DMS114 treated with DMSO at 0.1 percent for 48 hours (cell line): ENCODE measurements at regions not wholly inside any gene's neighbourhood (a gene's known extent, or its start where the extent isn't known, plus 50 kb on each side); places are given as distances from the start of the nearest gene placed in this dataset.

ENCODE experiments used
- DNase-seq: peaks from one replicate; lab custom pipeline; 2025; ENCODE audit not compliant: unreplicated experiment; lab: John Stamatoyannopoulos, UW

DNA sequence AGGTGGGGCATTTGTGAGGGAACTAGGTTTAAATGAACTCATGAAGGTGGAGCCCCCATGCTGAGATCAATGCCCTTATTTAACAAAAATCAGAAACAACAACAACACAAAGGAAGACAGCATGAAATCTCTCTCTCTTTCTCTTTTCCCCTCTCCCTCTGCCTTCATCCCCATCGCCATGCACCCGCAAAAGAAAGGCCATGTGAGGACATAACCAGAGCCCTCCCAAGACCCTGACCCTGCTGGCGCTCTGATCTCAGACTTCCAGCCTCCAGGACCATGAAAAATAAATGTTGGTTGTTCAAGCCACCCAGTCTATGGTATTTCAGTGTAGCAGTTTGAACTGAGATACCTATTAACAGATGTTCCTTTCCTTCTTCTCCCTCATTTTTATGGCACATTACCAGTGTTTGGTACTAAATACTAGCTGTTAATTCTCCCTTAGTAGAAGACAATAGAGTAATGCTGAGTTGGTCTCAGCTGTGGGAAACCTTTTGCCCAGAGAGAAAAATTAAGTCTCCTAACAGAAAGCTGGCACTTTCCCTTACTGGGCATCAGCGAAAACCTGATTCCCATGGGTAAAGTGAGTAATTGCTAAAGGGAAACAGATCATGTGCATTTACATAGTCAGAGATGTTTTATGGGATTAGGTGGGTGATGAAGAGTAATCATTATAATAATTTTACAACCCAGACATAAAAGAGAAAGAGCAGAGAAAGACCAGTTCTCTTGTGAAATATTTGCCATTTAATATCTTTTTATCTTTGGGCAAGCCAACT is 264.0 kb upstream of the PLEKHG7 start:
- no peak for DNase-seq

DNA sequence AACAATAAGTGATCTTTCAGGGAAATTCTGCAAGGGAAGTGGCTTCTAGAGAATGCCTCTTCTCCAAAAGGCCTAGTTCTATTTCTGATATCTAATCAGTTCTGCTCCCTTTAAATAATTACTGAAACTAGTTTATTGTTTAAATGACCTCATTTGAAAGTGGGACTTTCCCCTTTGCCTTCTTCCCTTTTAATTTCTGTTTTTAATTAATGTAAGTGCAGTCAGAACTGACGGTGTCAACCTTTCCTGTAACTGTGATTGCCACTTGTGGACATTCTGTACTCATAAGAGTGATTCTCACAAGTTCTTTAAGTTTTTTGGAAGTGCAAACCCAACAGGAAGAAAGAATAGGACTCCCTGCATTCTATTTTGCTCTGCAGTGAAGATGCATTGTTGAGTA is 265.3 kb upstream of the PLEKHG7 start:
- no peak for DNase-seq

DNA sequence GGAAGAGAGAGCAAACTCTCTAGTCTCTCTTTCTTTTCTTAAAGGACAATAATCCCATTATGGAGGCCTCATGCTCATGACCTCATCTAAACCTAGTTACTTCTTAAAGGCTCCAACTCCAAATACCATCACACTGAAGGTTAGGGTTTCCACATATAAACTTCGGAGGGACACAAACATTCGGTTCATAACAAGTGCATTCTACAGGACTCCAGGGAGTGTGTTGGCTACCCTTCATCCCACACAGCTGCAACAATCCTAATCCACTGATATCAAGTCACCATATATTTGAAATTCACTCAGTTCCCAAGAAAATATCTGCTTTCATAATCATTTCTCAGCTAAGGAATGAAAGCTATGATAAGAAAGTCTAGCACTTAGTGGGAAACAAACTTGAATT is 265.9 kb upstream of the PLEKHG7 start:
- DNase-seq = no peak

DNA sequence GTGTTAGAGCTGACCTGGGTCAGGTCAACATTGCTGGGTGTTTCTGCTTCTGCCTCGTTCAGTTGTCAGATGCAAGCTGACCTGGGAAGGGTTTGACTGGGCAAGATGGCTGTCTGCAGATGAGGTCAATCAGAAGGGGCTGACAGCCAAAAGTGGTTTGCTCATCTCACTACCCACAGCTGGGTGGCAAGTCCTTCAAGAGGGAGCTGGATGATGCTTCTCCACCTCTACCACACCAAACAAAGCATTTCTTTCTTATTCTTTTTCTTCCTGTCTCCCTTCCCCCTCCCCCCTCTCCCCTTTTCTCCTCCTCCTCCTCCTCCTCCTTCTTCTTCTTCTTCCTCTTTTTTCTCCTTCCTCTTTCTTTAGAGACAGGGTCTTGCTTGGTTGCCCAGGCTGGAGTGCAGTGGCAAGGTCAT is 268.2 kb upstream of the PLEKHG7 start:
- DNase-seq = no peak

DNA sequence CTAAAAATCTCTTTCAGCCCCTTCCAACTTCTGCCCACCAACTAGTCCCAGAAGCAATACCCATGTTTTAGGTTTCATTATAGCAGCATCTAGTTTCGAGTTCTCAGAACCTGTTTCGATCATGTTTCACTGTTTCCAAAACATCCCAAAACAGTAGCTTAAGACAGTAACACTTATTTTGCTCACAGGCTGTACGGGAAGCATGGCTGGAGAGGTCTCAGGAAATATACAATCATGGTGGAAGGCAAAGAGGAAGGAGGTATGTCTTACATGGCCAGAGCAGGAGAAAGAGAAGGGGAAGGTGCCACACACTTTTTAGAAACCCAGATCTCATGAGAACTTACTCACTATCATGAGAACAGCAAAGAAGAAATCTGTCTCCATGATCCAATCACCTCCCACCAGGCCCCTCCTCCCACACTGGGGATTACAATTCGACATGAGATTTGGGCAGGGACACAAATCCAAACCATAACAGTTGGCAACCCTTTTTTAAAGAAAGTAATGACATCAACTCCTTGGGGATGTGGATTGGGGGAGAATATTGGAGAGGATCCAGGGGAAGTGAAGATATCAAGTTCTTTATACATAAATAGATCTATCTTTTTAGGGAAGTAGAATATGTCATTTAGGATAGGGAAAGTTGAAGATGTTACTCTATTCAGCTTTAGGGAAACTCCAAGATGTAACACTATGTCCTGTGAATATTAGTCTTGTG is 269.9 kb upstream of the PLEKHG7 start:
- DNase-seq = no peak

DNA sequence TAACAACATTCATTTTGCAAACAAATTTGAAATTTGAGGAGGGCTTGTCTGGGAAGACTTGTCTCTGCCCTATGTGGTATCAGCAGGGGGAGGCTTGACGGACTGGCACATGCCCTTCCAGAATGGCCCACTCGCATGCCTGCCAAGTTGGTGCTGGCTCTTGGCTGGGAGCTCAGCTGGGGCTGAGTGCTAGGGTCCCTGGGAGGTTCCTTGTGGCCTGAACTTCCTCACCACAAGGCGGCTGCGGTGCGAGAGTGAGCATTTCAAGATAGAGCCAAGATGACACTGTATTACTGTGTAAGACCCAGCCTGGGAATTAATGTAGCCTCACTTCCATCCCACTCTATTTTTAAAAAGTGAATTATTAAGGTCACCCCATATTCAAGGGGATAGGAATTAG is 271.6 kb upstream of the PLEKHG7 start:
- DNase-seq = no peak

DNA sequence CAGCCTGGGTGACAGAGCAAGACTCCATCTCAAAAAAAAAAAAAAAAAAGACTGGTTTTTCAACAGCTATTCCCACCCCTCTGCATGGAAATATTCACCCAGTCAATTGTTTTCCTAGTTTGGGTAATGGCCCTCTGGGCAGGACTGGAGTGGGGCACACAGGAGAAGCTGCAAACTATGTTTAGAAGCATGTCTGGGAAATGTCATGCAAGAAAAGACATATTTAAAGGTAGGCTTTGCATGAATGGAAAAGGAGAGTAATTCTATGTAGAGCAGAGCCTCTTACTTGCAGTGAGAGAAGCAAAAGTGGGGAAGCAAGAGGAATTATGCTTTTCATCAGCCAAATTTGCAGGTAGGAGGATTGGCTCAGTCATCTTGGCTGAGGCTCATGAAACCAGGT is 276.5 kb upstream of the PLEKHG7 start:
- no peak for DNase-seq

DNA sequence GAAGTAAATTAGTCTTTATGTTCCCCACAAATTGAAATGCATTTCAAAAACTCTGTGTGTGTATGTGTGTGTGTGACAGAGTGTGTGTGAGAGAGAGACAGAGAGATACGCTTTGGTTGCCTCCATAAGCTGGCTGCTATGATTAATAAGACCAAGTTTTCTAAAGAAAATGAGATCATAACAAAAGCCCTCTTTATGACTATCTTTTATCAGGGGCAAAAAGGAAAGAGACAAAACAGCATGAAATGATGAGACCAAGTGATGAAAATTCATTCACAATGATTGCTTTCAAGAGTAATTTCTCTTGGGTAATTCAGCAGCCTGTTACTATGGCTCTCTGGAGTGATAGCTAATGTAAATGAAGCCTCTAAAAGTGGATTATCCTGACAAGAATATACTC is 277.6 kb upstream of the PLEKHG7 start:
- no peak for DNase-seq

DNA sequence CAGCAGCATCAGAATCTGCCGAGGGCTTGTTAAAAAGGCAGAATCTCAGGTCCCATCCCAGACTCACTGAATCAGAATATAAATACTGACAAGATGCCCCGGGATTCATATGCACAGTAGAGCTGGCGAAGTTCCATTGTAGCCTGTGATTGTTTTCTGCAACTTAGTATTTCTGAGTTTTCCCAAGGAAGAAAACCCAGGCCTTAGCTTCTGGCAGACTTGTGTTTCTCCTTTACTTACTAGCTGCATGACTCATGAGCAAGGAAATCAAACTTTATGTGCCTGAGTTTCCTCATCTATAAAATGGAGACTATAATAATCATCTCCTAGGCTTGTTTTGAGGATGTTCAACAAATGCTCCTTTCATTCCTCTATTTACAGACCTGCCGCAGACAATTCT is 278.5 kb upstream of the PLEKHG7 start:
- DNase-seq = no peak

DNA sequence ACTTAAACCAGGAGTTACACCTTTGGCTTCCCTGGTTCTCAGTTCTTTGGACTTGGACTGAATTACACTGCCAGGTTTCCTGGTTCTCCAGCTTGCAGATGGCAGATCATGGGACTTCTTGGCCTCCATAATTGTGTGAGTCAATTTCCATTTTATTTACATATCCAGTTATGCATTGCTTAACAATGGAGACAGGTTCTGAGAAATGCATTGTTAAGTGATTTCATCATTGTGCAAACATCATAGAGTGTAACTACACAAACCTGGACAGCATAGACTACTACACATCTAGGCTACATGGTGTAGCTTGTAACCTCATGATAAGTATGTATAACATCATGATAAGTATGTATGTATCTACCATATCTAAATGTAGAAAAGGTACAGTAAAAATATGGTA is 276.1 kb upstream of the BTG1 start:
- DNase-seq = no peak

DNA sequence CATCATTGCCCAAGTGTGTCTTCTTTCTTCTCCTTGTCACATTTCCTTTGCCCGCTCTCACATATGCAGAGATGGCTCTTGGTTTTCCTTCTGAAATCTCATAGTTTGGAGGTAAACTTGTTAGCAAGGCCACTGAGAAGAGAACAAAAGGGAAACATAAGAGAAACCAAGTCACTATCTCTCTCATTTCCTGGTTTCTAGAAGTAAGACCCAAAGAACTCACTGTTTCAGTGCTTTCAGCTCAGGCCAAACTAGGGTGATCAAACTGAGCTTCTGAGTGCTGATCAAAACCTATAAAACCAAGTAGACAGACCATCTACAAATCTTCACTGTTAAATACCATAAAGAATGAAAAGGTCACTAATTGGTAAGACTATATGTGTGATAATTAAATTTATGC is 275.4 kb upstream of the BTG1 start:
- no peak for DNase-seq

DNA sequence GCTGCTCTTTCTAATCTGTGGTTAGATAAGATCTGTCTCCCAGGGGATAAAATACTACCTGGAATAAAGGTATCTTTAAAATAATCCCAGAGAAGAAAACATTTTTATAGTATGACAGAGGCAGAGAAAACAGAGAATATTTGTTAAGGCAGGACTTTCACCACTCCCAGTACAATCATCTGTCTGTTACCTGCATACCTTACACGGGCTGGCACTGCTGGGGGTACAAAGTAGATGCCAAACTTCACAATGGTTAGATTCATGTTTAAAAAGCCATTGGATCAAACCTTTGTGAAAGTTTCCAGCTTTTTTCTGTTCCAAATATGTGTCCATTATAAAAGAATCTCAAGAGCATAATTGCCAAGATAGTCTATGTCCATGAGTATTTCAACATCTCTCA is 273.6 kb upstream of the BTG1 start:
- DNase-seq = no peak

DNA sequence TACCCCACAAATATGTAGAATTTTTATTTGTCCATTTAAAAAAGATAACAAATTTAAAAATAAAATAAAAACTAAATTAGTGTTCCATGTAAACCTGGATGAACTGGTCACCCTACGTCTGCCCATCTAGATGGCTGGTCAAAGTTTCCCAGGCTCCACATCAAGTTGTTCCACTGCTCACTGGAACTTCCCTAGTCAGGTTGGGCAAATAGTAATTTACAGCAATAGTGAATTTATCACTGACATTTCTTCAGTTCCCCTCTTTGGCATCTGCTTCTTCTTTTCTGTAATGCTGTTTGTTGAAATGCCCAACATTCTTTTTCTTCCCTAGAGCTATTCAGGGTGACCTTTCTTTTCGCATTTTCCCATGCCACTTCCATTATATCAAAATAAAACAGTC is 272.7 kb upstream of the BTG1 start:
- DNase-seq = no peak

DNA sequence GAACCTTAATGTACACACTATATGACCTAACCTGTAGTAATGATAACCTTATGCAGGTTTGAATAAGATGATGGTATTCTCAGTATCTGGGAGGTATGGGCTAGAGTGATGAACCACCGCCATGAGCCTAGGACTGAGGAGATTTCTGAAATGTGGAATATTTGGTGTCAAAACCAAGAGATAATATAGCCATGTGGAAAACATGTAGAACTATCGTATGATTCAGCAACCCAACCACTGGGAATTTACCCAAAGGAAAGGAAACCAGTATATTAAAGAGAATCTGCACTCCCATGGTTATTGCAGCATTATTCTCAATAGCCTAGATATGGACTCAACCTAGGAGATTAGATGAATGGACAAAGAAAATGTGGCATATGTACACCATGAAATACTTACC is 271.7 kb upstream of the BTG1 start:
- no peak for DNase-seq

DNA sequence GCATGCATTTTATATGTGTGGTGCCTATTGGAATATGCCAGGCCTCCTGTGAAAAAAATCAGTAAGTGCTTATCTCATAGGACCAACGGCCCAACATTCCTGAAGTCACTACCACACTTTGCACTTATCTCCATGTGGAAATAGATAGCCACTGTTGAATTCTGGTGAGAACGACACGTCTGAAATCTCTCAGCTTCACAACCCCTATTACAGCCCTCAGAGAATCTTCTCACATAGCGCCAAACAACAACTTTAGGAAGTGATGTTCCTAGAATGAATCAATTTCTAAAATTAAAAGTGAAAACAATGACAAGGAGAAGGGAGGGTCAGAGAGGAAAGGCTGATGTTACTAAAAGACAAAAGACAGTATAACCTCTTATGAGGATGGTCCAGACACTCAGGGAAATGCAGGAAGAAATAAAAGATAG is 270.8 kb upstream of the BTG1 start:
- DNase-seq = no peak

DNA sequence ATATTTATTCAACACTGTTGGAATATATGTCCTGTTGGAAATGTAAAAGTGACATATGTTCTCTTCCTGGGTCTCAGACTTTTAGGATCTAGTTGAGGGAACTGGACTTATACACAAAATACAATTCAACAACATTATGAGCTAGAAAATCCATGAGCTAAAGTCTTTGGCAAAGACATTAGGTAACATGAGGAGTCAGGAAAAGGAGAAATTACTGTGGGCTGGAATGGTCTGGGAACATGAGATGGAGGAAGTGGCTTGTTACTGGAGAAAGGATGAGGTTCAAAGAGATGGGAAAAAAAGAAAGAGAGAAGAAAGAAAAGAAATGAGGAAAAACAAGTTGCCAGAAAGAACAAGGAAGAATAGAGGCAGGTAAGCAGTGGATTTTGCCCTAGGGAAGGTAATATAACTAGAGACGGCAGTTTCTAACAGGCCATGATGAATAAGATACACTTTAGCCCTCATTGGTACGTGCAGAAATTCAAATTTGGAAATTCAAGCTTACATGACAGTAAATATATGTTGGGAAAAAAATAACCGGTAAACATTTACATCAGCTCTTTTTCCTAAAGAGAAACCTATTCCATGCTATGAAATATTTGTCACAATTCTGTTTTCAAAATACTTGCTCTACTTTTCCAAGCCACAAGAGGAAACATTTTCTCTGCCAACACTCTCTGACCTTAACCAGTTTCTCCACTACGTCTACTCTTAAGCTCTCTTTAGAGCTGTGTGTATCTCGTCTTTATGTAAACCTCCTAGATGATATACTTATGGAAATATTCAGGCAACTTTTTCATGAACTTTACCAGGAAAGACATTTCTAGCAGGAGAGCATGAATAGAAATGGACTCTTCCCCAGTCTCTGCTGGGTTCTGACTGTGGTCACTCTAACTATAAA is 268.8 kb upstream of the BTG1 start:
- no peak for DNase-seq

DNA sequence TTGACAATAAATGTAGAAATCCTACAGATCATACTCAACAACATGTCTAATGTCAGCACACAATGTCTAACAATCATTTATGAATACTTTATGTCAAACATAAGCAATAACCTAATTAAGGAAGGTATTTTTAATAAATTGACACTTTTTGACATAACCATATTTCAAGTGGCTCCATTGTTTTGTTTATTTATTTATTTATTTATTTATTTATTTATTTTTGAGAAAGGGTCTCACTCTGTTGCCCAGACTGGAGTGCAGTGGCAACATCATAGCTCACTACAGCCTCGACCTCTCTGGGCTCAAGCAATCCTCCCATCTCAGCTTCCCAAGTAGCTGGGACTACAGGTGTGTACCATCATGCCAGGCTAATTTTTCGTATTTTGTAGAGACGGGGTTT is 267.6 kb upstream of the BTG1 start:
- no peak for DNase-seq

DNA sequence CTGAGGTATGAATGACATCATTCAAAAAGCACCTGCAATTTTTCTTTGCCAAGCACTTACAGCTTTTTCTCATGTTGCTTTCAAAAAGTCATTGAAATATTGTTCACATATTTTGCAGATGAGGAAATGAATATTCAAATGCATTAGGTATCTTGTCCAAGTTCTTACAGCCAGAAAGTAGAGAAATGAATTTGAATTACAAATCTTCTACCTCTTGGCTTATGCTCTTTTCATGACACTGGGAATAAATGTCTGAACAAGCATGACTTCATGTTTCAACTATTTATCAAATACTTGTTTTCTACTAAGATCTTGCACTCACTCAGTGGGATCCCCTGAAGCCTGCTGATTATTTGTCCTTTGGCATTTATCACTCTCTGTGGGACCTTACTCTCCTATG is 267.2 kb upstream of the BTG1 start:
- no peak for DNase-seq

DNA sequence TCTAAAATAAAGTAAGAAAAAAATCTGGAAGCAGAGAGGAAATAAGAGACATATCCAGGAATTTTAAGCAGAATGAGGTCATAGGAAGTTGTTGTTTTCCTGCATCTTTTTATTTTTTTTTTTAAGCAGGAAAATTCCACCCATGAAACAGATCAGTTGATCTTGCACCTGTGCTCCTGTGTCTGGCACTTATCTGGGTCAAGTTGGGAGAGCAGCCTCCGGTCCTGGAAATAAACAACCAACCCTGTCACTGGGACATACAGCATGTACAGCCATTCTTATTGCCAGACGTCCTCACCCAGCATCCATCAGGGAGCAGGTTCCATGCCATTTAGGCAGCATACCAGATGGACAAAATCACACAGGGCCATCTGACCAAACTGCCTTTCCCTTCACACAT is 266.0 kb upstream of the BTG1 start:
- DNase-seq = no peak

DNA sequence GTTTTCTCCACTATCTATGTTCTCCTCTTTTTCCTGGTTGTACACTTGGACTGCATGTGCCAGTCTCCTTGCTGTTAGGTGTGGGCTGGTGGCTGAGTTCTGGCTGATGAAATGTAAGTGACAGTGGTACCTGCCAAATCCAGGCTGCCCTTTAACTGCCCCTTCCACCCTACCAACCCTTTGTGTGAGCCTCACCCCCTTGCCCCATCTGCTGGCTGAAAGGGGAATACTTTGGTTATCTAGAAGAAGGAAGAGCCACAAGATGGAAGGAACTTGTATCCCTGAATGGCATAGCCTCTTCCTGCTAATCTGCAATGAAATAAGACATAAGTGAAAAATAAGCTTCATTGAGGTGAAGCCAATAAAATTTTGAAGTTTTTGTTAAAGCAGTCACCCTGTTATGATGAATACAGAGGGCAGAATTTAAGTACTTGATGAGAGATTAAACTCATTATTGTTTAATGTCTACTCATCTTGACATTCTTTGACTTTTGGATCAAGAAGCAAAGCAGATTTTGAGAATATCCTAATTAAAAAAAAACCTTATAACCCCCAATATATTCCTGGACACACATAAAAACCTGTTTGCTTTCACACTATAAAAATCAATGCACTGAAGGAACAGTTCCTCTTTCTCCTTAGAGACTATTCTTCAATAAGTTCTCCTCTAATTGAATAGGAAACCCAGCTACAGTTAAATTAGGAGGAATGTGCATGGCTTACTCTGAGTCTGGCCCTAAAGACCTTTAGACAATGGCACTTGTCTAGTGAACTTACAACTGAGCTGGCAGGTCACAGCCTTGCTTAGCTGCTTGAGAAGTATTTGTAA is 262.6 kb upstream of the BTG1 start:
- DNase-seq = no peak
